GM21723 (cell line): ENCODE measurements at regions not wholly inside any gene's neighbourhood (a gene's known extent, or its start where the extent isn't known, plus 50 kb on each side); places are given as distances from the start of the nearest gene placed in this dataset.

Experiments
- ATAC-seq: cut with Tn5 transposase; IDR thresholded peaks from one replicate; pipeline ENCODE4 v1.9.1; 2021; ENCODE audit warnings: mild to moderate bottlenecking, moderate library complexity; ENCODE audit not compliant: unreplicated experiment

GRCh38 chr9:105143136-105143430 lies 101.4 kb upstream of the SLC44A1 start:
- ATAC-seq, result no peak

- ATAC-seq, result no peak
These were observed 100.4 kb upstream of the SLC44A1 start for GRCh38 chr9:105144076-105144475.

- ATAC-seq, result no peak
These were observed 99.6 kb upstream of the SLC44A1 start for GRCh38 chr9:105144841-105145240.

- ATAC-seq, result no peak
These were observed 97.8 kb upstream of the SLC44A1 start for GRCh38 chr9:105146677-105147076.

- no peak for ATAC-seq
These were observed 97.2 kb upstream of the SLC44A1 start for GRCh38 chr9:105147110-105147871.

GRCh38 chr9:105148328-105149006 lies 96.0 kb upstream of the SLC44A1 start:
- no peak for ATAC-seq

- ATAC-seq, result no peak
These were observed 93.3 kb upstream of the SLC44A1 start for GRCh38 chr9:105150991-105151685.

- ATAC-seq, result no peak
These were observed 92.8 kb upstream of the SLC44A1 start for GRCh38 chr9:105151686-105151995.

- no peak for ATAC-seq
These were observed 89.7 kb upstream of the SLC44A1 start for GRCh38 chr9:105154723-105155191.

- no peak for ATAC-seq
These were observed 87.3 kb upstream of the SLC44A1 start for GRCh38 chr9:105157171-105157583.

- ATAC-seq, result no peak
These were observed 86.4 kb upstream of the SLC44A1 start for GRCh38 chr9:105158020-105158419.

- ATAC-seq, result no peak
These were observed 85.6 kb upstream of the SLC44A1 start for GRCh38 chr9:105158898-105159297.

- no peak for ATAC-seq
These were observed 75.6 kb upstream of the SLC44A1 start for GRCh38 chr9:105168870-105169319.

- ATAC-seq, result no peak
These were observed 73.4 kb upstream of the SLC44A1 start for GRCh38 chr9:105171076-105171475.

- no peak for ATAC-seq
These were observed 72.9 kb upstream of the SLC44A1 start for GRCh38 chr9:105171589-105171988.

- ATAC-seq, result no peak
These were observed 72.0 kb upstream of the SLC44A1 start for GRCh38 chr9:105172436-105172835.

- no peak for ATAC-seq
These were observed 71.1 kb upstream of the SLC44A1 start for GRCh38 chr9:105173306-105173705.

GRCh38 chr9:105173826-105174225 lies 70.6 kb upstream of the SLC44A1 start:
- no peak for ATAC-seq

- ATAC-seq, result no peak
These were observed 68.3 kb upstream of the SLC44A1 start for GRCh38 chr9:105176194-105176593.

GRCh38 chr9:105178076-105178475 lies 66.4 kb upstream of the SLC44A1 start:
- no peak for ATAC-seq

GRCh38 chr9:105187781-105188180 lies 56.7 kb upstream of the SLC44A1 start:
- no peak for ATAC-seq

- no peak for ATAC-seq
These were observed 55.7 kb upstream of the SLC44A1 start for GRCh38 chr9:105188746-105189145.
